MCF 10A (cell line): ENCODE measurements at regions not wholly inside any gene's neighbourhood (a gene's known extent, or its start where the extent isn't known, plus 50 kb on each side); places are given as distances from the start of the nearest gene placed in this dataset.

Source experiments
- BruUV-seq: library from RNA; stranded (reverse); fragments of 400-500 nt; replicated peaks from 2 replicates; lab custom pipeline; 2021; lab: Mats Ljungman, UMichigan
- CTCF ChIA-PET: fragments of 300-600 bp; sonication (Branson Sonifier 250); formaldehyde crosslinking; extraction: SDS; loops from one replicate; lab custom pipeline; 2021; ENCODE audit warnings: antibody characterized with exemption, inconsistent platforms; lab: Yijun Ruan, JAX
- POLR2A ChIA-PET: fragments of 300-600, 350-650 bp; sonication (Branson Sonifier 250); formaldehyde crosslinking; extraction: SDS; loops from one replicate; lab custom pipeline; 2020; ENCODE audit warnings: antibody characterized with exemption, inconsistent platforms; lab: Yijun Ruan, JAX
- DNase-seq: peaks from one replicate; pipeline ENCODE4 v3.0.0-alpha.2; 2018; ENCODE audit not compliant: unreplicated experiment
- H3K27ac Mint-ChIP-seq: one replicate; pipeline ENCODE4 v1.8.0; 2022; ENCODE audit warnings: mild to moderate bottlenecking, low read depth, mixed read lengths; ENCODE audit not compliant: unreplicated experiment
- H3K27me3 Mint-ChIP-seq: one replicate; pipeline ENCODE4 v1.8.0; 2022; ENCODE audit warnings: mixed read lengths; ENCODE audit not compliant: insufficient read depth, unreplicated experiment
- H3K36me3 Mint-ChIP-seq: one replicate; pipeline ENCODE4 v1.8.0; 2022; ENCODE audit warnings: mild to moderate bottlenecking, moderate library complexity, mixed read lengths; ENCODE audit not compliant: insufficient read depth, unreplicated experiment
- H3K4me1 Mint-ChIP-seq: one replicate; pipeline ENCODE4 v1.8.0; 2022; ENCODE audit warnings: mixed read lengths; ENCODE audit not compliant: insufficient read depth, unreplicated experiment
- H3K4me3 Mint-ChIP-seq: one replicate; pipeline ENCODE4 v1.8.0; 2022; ENCODE audit warnings: mild to moderate bottlenecking, moderate library complexity, mixed read lengths; ENCODE audit not compliant: unreplicated experiment
- H3K9me3 Mint-ChIP-seq: one replicate; pipeline ENCODE4 v1.8.0; 2022; ENCODE audit warnings: mixed read lengths; ENCODE audit not compliant: unreplicated experiment
- CTCF ChIP-seq: fragments of 200-600 bp; IDR thresholded peaks from one replicate; pipeline ENCODE4 v1.8.0; 2022; ENCODE audit warnings: antibody characterized with exemption, mild to moderate bottlenecking; ENCODE audit not compliant: unreplicated experiment
- intact Hi-C: fragments of 100-400 bp; cut with micrococcal nuclease; formaldehyde crosslinking; loops from 2 replicates; pipeline ENCODE4 v1.14.1; 2022

- H3K4me1 Mint-ChIP-seq = no peaks in the 10 kb centered on the region
- H3K4me3 Mint-ChIP-seq = no peak overlapping the region
- no peak for DNase-seq
- CTCF ChIA-PET = no interaction called here
- POLR2A ChIA-PET = no interaction called here
- BruUV-seq = no TSS peak
- TF ChIP-seq CTCF = no peak
- no peaks in the 10 kb centered on the region for H3K27me3 Mint-ChIP-seq
- H3K9me3 Mint-ChIP-seq = peaks cover 38% of the 10 kb centered on the region
- peaks cover 5% of the 10 kb centered on the region for H3K36me3 Mint-ChIP-seq
- intact Hi-C loops = no loop called here
- H3K27ac Mint-ChIP-seq = no peak overlapping the region
These were observed 466.9 kb upstream of the STXBP6 start for GRCh38 chr14:25516838-25517237.

GRCh38 chr14:25508845-25509244, 458.9 kb upstream of the STXBP6 start:
- intact Hi-C loops = no loop called here
- Mint-ChIP-seq H3K27ac (no peak overlapping the region), H3K9me3 (peaks cover 37% of the 10 kb centered on the region), H3K4me1 (no peaks in the 10 kb centered on the region), H3K27me3 (no peaks in the 10 kb centered on the region), H3K4me3 (no peak overlapping the region), H3K36me3 (peaks cover 5% of the 10 kb centered on the region)
- ChIA-PET CTCF (interaction anchor here (1.4 to 1.6 kb wide), 2 partner anchors 29 to 109 kb away, joined by 4 to 8 read pairs; no protein-coding TSS in a partner anchor), POLR2A (no interaction called here)
- BruUV-seq = no TSS peak
- no peak for DNase-seq
- no peak for TF ChIP-seq CTCF

GRCh38 chr14:25501749-25502148, 451.8 kb upstream of the STXBP6 start:
- no peak overlapping the region for H3K4me3 Mint-ChIP-seq

GRCh38 chr14:25488961-25489360, 439.0 kb upstream of the STXBP6 start:
- no peak for DNase-seq
- no peaks in the 10 kb centered on the region for H3K27me3 Mint-ChIP-seq
- CTCF ChIA-PET = interaction anchor here (1.3 kb wide), 1 partner anchor 49 kb away, joined by 4 read pairs; no protein-coding TSS in a partner anchor
- peaks cover 7% of the 10 kb centered on the region for H3K9me3 Mint-ChIP-seq
- no peaks in the 10 kb centered on the region for H3K4me1 Mint-ChIP-seq
- no peak for TF ChIP-seq CTCF
- no TSS peak for BruUV-seq
- intact Hi-C loops = no loop called here
- no peak overlapping the region for H3K4me3 Mint-ChIP-seq
- H3K27ac Mint-ChIP-seq = no peak overlapping the region
- H3K36me3 Mint-ChIP-seq = peaks cover 12% of the 10 kb centered on the region
- POLR2A ChIA-PET = no interaction called here

More at GRCh38 chr14:25501749-25502148, 451.8 kb upstream of the STXBP6 start:
- CTCF ChIA-PET = no interaction called here
- no TSS peak for BruUV-seq
- Mint-ChIP-seq H3K27me3 (no peaks in the 10 kb centered on the region), H3K4me1 (no peaks in the 10 kb centered on the region), H3K36me3 (no peaks in the 10 kb centered on the region), H3K9me3 (peaks cover 30% of the 10 kb centered on the region), H3K27ac (no peak overlapping the region)
- TF ChIP-seq CTCF = no peak
- no peak for DNase-seq
- POLR2A ChIA-PET = no interaction called here
- intact Hi-C loops = no loop called here
